IPS DF 6.9 (cell line): ENCODE measurements at regions not wholly inside any gene's neighbourhood (a gene's known extent, or its start where the extent isn't known, plus 50 kb on each side); places are given as distances from the start of the nearest gene placed in this dataset.

Source experiments
- DNase-seq: peaks from one replicate; pipeline ENCODE4 v3.0.0-alpha.2; 2013; ENCODE audit warnings: low read depth, low spot score
- H3K27ac ChIP-seq: one replicate; pipeline ENCODE4 v1.5.1; 2013; ENCODE audit warnings: low read length, control low read depth
- H3K27me3 ChIP-seq: 2 replicates; pipeline ENCODE4 v1.6.1; 2013; ENCODE audit warnings: mild to moderate bottlenecking, low read length; ENCODE audit not compliant: control insufficient read depth, insufficient read depth
- H3K36me3 ChIP-seq: 2 replicates; pipeline ENCODE4 v1.6.1; 2013; ENCODE audit warnings: low read length; ENCODE audit not compliant: control insufficient read depth, insufficient read depth
- H3K4me1 ChIP-seq: 2 replicates; pipeline ENCODE4 v1.6.1; 2013; ENCODE audit warnings: low read length; ENCODE audit not compliant: control insufficient read depth, insufficient read depth
- H3K4me3 ChIP-seq: 2 replicates; pipeline ENCODE4 v1.5.1; 2013; ENCODE audit warnings: mild to moderate bottlenecking, low read length
- H3K9me3 ChIP-seq: 2 replicates; pipeline ENCODE4 v1.6.1; 2013; ENCODE audit warnings: low read length, inconsistent platforms; ENCODE audit not compliant: control insufficient read depth, insufficient read depth
- WGBS: extraction: QIAGEN DNeasy Blood & Tissue Kit; methylation state at CpG from one replicate; pipeline ENCODE4 v1.1.7; 2013; ENCODE audit warnings: mixed read lengths, missing lambda C conversion rate; ENCODE audit not compliant: insufficient read length, insufficient coverage; 5-methylcytosine and 5-hydroxymethylcytosine counted together

DNA sequence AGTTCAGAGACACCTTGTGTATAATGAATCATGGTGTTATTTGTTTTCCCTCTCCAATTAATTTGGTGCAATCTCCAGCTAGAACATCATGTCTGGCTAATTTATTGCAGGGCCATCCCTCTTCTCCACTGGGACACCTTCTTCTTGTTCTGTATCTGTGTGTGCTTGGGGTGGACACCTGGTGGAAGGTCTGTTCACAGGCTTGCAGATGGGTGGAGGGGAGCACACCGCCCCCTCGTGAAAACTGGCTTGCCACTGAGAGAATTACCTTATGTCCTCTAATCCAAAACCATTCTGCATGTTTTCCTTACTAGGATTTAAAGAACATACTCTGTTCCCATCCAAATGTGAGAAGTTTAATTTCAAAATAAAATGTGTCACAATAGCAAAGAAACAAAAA, 1160.4 kb upstream of the ZEB2 start:
- H3K36me3 ChIP-seq = no peaks in the 10 kb centered on the region
- no peaks in the 10 kb centered on the region for H3K9me3 ChIP-seq
- DNase-seq = no peak
- no peaks in the 10 kb centered on the region for H3K27me3 ChIP-seq
- no peaks in the 10 kb centered on the region for H3K4me1 ChIP-seq
- H3K27ac ChIP-seq = no peak overlapping the region
- H3K4me3 ChIP-seq = no peak overlapping the region
- WGBS = no CpG with 5 or more reads among the region's 2 CpGs

DNA sequence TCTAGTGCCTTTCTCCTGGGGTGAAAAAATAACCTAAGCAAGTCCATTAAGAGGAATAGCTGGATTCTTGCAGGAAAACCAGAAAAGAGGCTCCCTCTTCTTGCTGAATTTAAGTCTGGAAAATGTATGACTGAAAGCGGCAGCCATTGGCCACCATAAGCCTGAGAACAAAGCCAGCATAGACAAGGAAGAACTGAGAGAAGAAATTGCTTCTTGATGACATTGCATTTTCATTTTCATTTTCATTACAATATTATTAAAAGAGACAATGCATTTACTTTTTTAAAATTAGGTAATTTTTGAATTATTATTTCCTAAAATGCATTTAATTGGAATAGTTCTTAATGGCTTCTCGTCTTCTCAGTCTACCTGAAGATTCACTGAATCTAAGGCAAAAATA, 1157.5 kb upstream of the ZEB2 start:
- Histone ChIP-seq H3K27ac (no peak overlapping the region), H3K4me3 (no peak overlapping the region), H3K4me1 (no peaks in the 10 kb centered on the region), H3K36me3 (no peaks in the 10 kb centered on the region), H3K9me3 (no peaks in the 10 kb centered on the region), H3K27me3 (no peaks in the 10 kb centered on the region)
- no CpG with 5 or more reads among the region's 2 CpGs for WGBS
- DNase-seq = no peak

DNA sequence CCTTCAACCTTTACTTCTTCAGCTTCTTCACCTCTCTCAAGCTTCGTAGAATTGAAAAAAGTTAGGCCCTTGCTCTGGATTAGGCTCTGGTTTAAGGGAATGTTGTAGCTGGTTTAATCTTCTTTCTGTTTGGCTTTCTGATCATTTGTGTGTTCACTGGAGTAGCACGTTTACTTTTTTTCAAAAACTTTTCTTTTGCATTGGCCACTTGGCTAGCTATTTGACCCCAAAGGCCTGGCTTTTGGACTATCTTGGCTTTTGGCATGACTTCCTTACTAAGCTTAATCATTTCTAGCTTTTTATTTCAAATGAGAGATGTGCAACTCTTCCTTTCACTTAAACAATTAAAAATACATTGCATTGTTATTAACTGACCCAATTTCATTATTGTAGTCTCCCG, 1154.8 kb upstream of the ZEB2 start:
- Histone ChIP-seq H3K36me3 (no peaks in the 10 kb centered on the region), H3K9me3 (no peaks in the 10 kb centered on the region), H3K4me3 (no peak overlapping the region), H3K4me1 (no peaks in the 10 kb centered on the region), H3K27me3 (no peaks in the 10 kb centered on the region), H3K27ac (no peak overlapping the region)
- DNase-seq = no peak
- 100% methylated on average over 1 of the region's 3 CpGs for WGBS

DNA sequence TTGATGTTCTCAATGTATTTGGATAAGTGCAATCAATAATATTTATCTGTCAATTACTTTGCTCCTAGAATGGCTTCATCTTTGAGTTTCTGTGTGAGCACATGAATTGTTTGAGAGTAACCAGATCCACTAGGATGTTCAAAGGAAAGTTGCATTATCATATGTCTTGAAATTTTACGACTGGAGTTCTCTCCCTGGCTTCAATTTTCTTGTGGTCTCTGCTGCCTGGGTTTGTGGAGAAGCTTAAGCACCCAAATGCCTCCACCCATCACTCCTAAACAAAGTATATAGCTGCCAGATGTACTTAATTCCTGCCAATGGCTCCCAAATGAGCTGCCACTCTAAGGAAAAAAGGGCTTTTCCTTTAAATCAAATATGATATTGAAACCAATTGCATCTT, 1149.4 kb upstream of the ZEB2 start:
- no peak for DNase-seq
- Histone ChIP-seq H3K27ac (no peak overlapping the region), H3K4me3 (no peak overlapping the region), H3K9me3 (no peaks in the 10 kb centered on the region), H3K36me3 (no peaks in the 10 kb centered on the region), H3K4me1 (no peaks in the 10 kb centered on the region), H3K27me3 (no peaks in the 10 kb centered on the region)
- WGBS = no CpG with 5 or more reads among the region's 1 CpG

DNA sequence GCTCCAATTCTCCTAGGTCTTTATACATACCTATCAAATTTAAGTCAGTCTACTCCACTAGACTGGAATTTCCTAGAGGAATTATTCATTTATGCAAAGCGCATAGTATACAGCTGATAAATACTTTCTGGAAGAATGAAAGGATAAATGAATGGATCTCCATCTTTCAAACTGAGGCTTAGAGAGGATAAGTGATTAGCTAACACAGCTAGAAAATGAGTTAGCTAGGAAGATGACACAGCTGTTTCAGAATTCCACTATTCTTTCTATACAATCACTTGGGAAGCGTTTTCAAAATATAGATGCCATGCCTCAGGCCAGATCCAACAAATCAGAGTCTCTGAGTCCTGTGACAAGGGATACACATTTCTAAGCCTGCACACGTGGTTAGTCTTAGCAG, 1146.6 kb upstream of the ZEB2 start:
- Histone ChIP-seq H3K4me3 (no peak overlapping the region), H3K36me3 (no peaks in the 10 kb centered on the region), H3K4me1 (no peaks in the 10 kb centered on the region), H3K27me3 (no peaks in the 10 kb centered on the region), H3K9me3 (no peaks in the 10 kb centered on the region), H3K27ac (no peak overlapping the region)
- no peak for DNase-seq
- WGBS = no CpG with 5 or more reads among the region's 3 CpGs

DNA sequence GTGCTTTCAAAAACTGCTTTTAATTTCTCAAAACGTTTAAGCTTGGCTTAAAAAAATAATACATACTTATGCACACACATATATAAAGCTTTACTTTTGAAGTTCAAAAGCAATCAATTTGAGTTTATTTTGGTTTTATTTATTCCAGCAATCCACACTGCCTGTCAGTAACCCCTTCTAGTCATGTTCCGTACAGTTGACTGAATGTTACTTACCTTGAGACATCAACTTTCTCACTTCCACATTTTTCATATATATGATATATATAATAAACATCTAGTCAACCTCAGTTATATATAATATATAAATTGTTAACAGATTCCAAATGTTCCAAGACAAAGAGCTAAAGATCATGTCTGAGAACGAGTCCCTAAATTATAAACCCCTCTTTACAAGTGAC, 1137.3 kb upstream of the ZEB2 start:
- no peaks in the 10 kb centered on the region for H3K36me3 ChIP-seq
- H3K27me3 ChIP-seq = no peaks in the 10 kb centered on the region
- no peak for DNase-seq
- WGBS = no CpG with 5 or more reads among the region's 3 CpGs
- no peaks in the 10 kb centered on the region for H3K9me3 ChIP-seq
- H3K4me3 ChIP-seq = no peak overlapping the region
- H3K4me1 ChIP-seq = no peaks in the 10 kb centered on the region
- H3K27ac ChIP-seq = no peak overlapping the region

DNA sequence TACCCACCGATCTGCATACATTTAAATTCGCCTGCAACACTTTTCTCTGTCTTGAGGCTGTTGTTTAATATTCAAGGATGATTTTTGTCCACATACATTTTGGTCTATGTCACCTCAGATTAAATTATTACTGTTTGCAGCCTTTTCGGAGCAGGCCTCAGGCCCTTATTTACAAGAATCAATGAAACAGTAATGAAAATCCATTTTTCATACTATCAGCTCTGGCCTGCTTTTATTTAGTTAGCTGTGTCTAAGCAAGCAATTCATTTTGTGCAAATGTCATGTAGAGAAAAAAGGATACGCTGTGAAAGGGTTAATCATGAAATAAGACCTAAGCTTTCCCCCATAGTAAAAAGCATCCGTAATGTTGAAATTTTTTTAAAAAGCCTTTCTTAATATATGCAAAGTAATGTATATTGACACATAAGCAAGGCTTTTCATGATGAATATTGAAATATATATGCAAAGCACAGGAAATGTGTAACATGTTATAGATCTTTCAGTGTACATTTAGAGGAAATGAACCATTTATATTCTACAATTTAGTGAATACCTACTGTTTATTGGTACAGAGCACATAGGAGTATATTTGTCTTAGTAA, 1135.3 kb upstream of the ZEB2 start:
- no peaks in the 10 kb centered on the region for H3K27me3 ChIP-seq
- H3K36me3 ChIP-seq = no peaks in the 10 kb centered on the region
- no peak overlapping the region for H3K4me3 ChIP-seq
- no peaks in the 10 kb centered on the region for H3K4me1 ChIP-seq
- no peak for DNase-seq
- H3K9me3 ChIP-seq = no peaks in the 10 kb centered on the region
- WGBS = no CpG with 5 or more reads among the region's 5 CpGs
- H3K27ac ChIP-seq = no peak overlapping the region

DNA sequence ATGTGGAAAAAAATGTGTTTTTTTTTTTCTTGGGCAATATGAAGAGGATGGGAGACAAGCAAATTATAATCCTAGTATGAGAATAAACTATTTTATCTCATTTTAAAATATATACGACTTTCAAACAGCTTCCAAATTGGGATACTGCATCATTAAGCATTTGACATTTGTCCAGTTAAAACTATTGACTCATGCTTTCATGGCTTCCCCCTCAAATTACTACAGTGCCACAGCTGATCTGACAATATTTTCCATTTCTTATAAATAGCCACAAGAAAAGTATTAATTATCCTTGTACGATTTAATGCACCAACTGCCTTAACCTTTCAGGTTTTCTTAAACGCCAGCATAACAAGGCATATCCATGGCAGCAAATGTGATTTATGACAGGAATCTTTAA, 1134.8 kb upstream of the ZEB2 start:
- WGBS = no CpG with 5 or more reads among the region's 3 CpGs
- Histone ChIP-seq H3K36me3 (no peaks in the 10 kb centered on the region), H3K4me1 (no peaks in the 10 kb centered on the region), H3K27me3 (no peaks in the 10 kb centered on the region), H3K9me3 (no peaks in the 10 kb centered on the region), H3K27ac (no peak overlapping the region), H3K4me3 (no peak overlapping the region)
- DNase-seq = no peak

DNA sequence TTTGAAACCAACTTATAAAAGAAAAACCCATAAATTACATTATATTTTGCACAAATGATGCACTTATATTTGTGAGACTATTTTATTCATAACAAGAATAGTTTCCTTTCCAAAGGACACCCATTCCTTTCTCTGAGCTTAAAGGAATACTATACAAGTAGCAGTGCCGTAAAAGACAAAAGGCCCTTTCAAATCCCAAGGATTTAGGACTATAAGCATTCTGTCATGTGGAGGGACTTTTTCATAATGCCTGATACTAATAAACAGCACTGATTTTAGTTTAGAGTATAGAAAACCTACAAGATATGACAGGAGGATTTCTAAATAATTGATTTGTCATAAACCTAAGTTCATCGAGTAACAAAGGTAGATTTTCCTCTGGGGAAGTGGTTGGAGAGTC, 1134.2 kb upstream of the ZEB2 start:
- no peaks in the 10 kb centered on the region for H3K27me3 ChIP-seq
- no peak overlapping the region for H3K4me3 ChIP-seq
- no CpG with 5 or more reads among the region's 2 CpGs for WGBS
- no peak for DNase-seq
- H3K36me3 ChIP-seq = no peaks in the 10 kb centered on the region
- no peak overlapping the region for H3K27ac ChIP-seq
- no peaks in the 10 kb centered on the region for H3K4me1 ChIP-seq
- no peaks in the 10 kb centered on the region for H3K9me3 ChIP-seq

DNA sequence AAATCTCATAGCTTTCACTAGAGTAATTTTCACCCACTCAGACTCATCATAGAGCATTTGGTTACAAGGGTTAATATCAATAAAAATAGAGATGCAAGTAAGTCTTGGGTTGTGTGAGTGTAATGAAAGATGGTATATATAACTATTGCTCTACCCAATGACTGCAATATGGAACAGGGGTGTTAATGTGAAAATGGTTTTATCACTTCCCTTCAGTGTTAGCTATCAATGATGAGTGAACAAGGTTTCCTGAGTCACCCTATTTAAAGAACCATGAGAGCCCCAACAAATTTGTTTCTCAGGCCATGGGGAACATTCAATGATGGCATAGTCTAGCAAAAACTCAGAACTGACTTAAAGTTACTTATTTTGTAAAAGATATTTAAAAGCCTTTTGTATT, 1133.6 kb upstream of the ZEB2 start:
- no peak overlapping the region for H3K27ac ChIP-seq

DNA sequence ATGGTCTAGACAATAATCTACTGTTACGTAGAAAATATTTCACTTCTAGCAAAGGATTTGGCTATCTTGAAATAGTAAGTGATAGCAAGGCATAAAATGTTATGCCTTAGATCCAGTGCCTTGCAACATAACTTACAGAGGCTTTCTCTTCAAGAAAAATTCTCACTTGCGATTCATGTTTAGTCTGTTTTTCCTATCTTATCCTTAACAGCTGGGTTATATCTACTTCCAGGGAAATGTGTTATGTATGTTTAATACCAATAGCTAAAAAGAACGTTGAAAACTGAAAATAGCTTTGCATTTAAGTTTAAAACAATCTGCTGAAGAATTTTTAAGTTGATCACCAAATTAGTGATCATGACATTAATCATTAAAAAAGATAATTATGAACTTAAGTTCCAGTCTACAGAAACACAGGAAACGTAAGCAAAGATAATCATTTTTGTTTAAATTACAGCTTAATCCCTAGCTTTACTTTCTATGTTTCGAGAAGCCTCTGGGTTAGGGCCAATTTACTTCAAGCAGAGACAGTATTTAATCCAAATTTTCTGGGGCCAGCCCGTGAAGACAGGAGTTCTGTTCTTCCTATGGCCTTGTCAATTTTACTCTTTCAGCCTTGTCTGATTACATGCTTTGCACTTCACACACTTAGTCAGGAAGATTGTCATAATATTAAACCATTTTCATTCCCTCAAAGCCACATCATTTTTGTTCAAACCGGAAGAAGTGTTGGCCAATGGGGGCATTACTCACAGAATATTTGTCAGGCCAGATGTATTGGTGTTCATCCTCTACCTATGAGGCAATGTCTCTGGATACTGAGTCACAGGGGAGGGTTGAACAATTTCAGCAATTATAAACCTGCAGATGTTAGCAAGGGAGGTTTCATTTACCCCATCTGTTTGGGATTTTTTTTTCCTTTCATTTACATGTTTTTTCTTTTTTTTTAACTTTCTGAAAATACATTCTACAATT, 1132.9 kb upstream of the ZEB2 start:
- Histone ChIP-seq H3K36me3 (no peaks in the 10 kb centered on the region), H3K9me3 (no peaks in the 10 kb centered on the region), H3K27ac (no peak overlapping the region), H3K27me3 (no peaks in the 10 kb centered on the region), H3K4me3 (no peak overlapping the region), H3K4me1 (no peaks in the 10 kb centered on the region)
- no CpG with 5 or more reads among the region's 7 CpGs for WGBS
- no peak for DNase-seq

More for the DNA sequence above, 1133.6 kb upstream of the ZEB2 start:
- H3K9me3 ChIP-seq = no peaks in the 10 kb centered on the region
- no peak overlapping the region for H3K4me3 ChIP-seq
- no peaks in the 10 kb centered on the region for H3K4me1 ChIP-seq
- no peak for DNase-seq
- H3K36me3 ChIP-seq = no peaks in the 10 kb centered on the region
- no peaks in the 10 kb centered on the region for H3K27me3 ChIP-seq
